Hematopoietic multipotent progenitor cell treated with erythropoietin and hydrocortisone succinate and interleukin-3 and kit ligand, for 4 days (in vitro differentiated cells): ENCODE measurements at regions not wholly inside any gene's neighbourhood (a gene's known extent, or its start where the extent isn't known, plus 50 kb on each side); places are given as distances from the start of the nearest gene placed in this dataset.
"Not testable (repeated sequence)": the region's sequence is repeated elsewhere in the genome, so short reads cannot be mapped to it uniquely, and the experiment has no call there.

Experiments
- DNase-seq: peaks from one replicate; pipeline ENCODE4 v3.0.0-alpha.2; 2015

DNA sequence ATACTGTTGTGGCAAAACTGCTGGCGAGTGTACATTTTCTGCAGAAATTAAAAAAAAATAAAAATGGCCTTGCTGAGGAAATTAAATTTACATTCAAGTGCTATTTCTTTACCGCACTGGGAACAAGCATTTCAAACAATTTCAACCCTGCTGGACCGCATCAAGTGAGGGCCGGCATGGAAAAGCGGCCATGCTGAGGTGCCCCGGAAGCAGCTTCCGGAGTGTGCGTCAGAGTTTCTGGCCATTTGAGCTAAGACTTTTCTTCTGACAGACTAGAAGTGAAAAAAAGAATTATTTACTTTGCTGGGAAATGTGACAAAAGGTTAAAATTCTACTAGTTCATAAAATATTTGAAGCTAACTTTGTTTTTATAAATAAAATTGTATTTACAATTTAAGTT is 337.0 kb downstream of the CACNA1B start:
- DNase-seq, result not testable (repeated sequence)

- not testable (repeated sequence) for DNase-seq
Observed at GRCh38 chr9:138215588-138215987, 338.0 kb downstream of the CACNA1B start.

- not testable (repeated sequence) for DNase-seq
Observed at GRCh38 chr9:138216817-138217216, 339.2 kb downstream of the CACNA1B start.

DNA sequence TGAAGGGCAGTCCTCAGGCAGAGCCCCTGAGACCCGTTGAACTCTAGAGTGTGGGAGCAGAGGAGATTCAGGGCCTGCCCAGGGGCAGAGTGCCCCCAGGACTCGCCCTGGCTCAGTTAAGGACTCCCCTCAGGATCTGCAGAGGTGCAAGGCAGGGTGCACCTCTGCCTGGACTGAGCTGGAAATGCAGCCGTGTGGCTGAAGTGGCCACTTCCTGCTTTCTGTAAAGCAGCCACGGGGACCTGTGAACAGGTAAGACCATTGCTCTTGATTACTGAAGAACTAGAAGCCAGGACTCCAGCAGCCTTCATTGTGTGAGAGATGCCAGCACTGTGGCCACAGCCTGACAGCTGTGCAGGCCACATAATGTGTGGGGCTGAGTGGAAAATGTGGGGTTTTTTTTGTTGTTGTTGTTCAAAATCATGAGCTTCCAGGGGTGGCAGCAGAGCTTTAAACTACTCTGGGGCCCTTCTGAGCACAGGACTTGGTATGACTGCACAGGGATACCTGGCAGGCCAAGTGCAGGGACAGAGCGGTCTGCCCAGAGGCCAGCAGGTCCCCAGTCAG is 339.8 kb downstream of the CACNA1B start:
- DNase-seq, result not testable (repeated sequence)

GRCh38 chr9:138219249-138219648 is 341.7 kb downstream of the CACNA1B start:
- not testable (repeated sequence) for DNase-seq

- DNase-seq, result not testable (repeated sequence)
Observed at GRCh38 chr9:138221446-138222054, 344.0 kb downstream of the CACNA1B start.

DNA sequence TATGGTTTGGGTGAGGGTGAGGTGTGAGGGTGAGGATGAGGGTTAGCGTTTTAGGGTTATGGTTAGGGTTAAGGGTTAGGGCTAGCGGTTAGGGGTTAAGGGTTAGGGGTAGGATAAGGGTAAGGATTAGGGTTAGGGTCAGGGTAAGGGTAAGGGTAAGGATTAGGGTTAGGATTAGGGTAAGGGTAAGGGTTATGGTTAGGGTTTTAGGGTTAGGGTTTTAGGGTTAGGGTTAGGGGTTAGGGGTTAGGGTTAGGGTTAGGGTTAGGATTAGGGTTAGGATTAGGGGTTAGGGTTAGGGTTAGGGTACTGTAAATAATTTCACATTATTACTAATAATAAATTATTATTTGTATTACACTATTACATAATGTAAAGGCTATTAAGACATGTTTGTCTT is 359.5 kb downstream of the CACNA1B start:
- DNase-seq, result not testable (repeated sequence)

GRCh38 chr9:138282903-138283302 is 405.3 kb downstream of the CACNA1B start:
- not testable (repeated sequence) for DNase-seq
